Pancreas (tissue), 10 donors: ENCODE measurements at regions not wholly inside any gene's neighbourhood (a gene's known extent, or its start where the extent isn't known, plus 50 kb on each side); places are given as distances from the start of the nearest gene placed in this dataset.

Experiments used
- ATAC-seq, 4 donors: fragments of 200-7000 bp; cut with Tn5 transposase; one replicate each; pipeline versions ENCODE4 v1.8.0 to v1.9.1; 2020; ENCODE audit warnings: mild to moderate bottlenecking in 4 of 4, moderate library complexity in 4 of 4
- DNase-seq, 6 donors: peaks; one replicate each; pipeline ENCODE4 v3.0.0-alpha.2; 2020
- FAIRE-seq: peaks from 2 replicates; lab custom pipeline; 2012; peaks lifted over from hg19 to GRCh38; lab: Jason Lieb, UNC
- H3K27ac ChIP-seq, 4 donors: fragments of 200-600 bp; sonication (generic); 1 replicate in 3 of 4; 2 replicates in 1 of 4; pipeline versions ENCODE4 v1.5.0 to v1.8.0; 2020
- H3K27me3 ChIP-seq, 4 donors: fragments of 200-600 bp; one replicate each; pipeline ENCODE4 v1.8.0; 2021
- H3K36me3 ChIP-seq, 3 donors: fragments of 200-600 bp; sonication (generic) in 1 of 3; one replicate each; pipeline versions ENCODE4 v1.5.0 to v1.8.0; 2020 to 2021
- H3K4me1 ChIP-seq, 3 donors: fragments of 200-600 bp; one replicate each; pipeline ENCODE4 v1.8.0; 2021
- H3K4me3 ChIP-seq, 4 donors: fragments of 200-600 bp; sonication (generic) in 2 of 4; one replicate each; pipeline versions ENCODE4 v1.5.0 to v1.8.0; 2020 to 2021
- H3K9me3 ChIP-seq, 4 donors: fragments of 200-600 bp; one replicate each; pipeline ENCODE4 v1.8.0; 2021
- WGBS, 2 donors: extraction: QIAGEN DNeasy Blood & Tissue Kit; methylation state at CpG; one replicate each; pipeline ENCODE4 v1.1.7; 2013; 5-methylcytosine and 5-hydroxymethylcytosine counted together
- intact Hi-C, 3 donors: fragments of 100-400 bp; cut with DNase I; formaldehyde crosslinking; loops; one replicate each; pipeline versions ENCODE4 v1.11.1 to v1.14.2; 2022
- TF ChIP-seq, protein P1 (sequence below), 4 donors: fragments of 200-600 bp; sonication (generic) in 3 of 4; IDR thresholded peaks; one replicate each; pipeline versions ENCODE4 v1.5.0 to v1.8.0; 2021; ENCODE audit warnings: antibody characterized with exemption in 4 of 4
- donor health status: healthy with polysubstance abuse.
- donor health status: DM: no; HTN: no; CAD: no; lungs with moderate emphysema.
- donor health status: DM: no; HTN: no; CAD: no.
- donor health status: control.
- donor health status: control.
- donor health status: Bipolar disorder and iron deficiency.
- donor health status: DM: yes; HTN: yes; CAD: no.
- donor health status: DM: no; HTN: no; CAD: no.
- donor health status: DM: no; HTN: no; CAD: no.
- donor health status: DM: yes; HTN: yes; CAD: no.

- no peaks in the 10 kb centered on the region for H3K4me1 ChIP-seq
- intact Hi-C loops, result no loop called here
- H3K27ac ChIP-seq, result no peak overlapping the region
- DNase-seq (no peak), FAIRE-seq (no peak), ATAC-seq (no peak)
- H3K36me3 ChIP-seq, result no peaks in the 10 kb centered on the region
- H3K4me3 ChIP-seq, result no peak overlapping the region
- WGBS, 2 donors, result 72 to 80% methylated on average over 4 of the region's 4 CpGs
- no peaks in the 10 kb centered on the region for H3K9me3 ChIP-seq
- TF ChIP-seq, protein P1, sequence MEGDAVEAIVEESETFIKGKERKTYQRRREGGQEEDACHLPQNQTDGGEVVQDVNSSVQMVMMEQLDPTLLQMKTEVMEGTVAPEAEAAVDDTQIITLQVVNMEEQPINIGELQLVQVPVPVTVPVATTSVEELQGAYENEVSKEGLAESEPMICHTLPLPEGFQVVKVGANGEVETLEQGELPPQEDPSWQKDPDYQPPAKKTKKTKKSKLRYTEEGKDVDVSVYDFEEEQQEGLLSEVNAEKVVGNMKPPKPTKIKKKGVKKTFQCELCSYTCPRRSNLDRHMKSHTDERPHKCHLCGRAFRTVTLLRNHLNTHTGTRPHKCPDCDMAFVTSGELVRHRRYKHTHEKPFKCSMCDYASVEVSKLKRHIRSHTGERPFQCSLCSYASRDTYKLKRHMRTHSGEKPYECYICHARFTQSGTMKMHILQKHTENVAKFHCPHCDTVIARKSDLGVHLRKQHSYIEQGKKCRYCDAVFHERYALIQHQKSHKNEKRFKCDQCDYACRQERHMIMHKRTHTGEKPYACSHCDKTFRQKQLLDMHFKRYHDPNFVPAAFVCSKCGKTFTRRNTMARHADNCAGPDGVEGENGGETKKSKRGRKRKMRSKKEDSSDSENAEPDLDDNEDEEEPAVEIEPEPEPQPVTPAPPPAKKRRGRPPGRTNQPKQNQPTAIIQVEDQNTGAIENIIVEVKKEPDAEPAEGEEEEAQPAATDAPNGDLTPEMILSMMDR (IDR thresholded peaks at IDR 0.05), result no peak
- no peaks in the 10 kb centered on the region for H3K27me3 ChIP-seq
These were observed 232.5 kb downstream of the RAB38 start for GRCh38 chr11:87942786-87943185.

- H3K36me3 ChIP-seq, result no peaks in the 10 kb centered on the region
- no peak overlapping the region for H3K27ac ChIP-seq
- H3K4me1 ChIP-seq, result no peaks in the 10 kb centered on the region
- WGBS, 2 donors, result 39 to 54% methylated on average over 2 of the region's 2 CpGs
- FAIRE-seq (no peak), ATAC-seq (no peak), DNase-seq (no peak)
- no peak overlapping the region for H3K4me3 ChIP-seq
- no peaks in the 10 kb centered on the region for H3K27me3 ChIP-seq
- TF ChIP-seq, protein P1 (IDR thresholded peaks at IDR 0.05), result no peak
- intact Hi-C loops, result no loop called here
- H3K9me3 ChIP-seq, result no peaks in the 10 kb centered on the region
These were observed 241.1 kb downstream of the RAB38 start for GRCh38 chr11:87934182-87934581.

- Histone ChIP-seq H3K27me3 (no peaks in the 10 kb centered on the region), H3K4me1 (no peaks in the 10 kb centered on the region), H3K4me3 (no peak overlapping the region), H3K27ac (no peak overlapping the region), H3K9me3 (no peaks in the 10 kb centered on the region), H3K36me3 (no peaks in the 10 kb centered on the region)
- no peak for FAIRE-seq
- 72 to 76% methylated on average over 5 of the region's 5 CpGs for WGBS, 2 donors
- ATAC-seq, result no peak
- intact Hi-C loops, result no loop called here
- TF ChIP-seq, protein P1 (IDR thresholded peaks at IDR 0.05), result no peak
- no peak for DNase-seq
These were observed 248.8 kb downstream of the RAB38 start for GRCh38 chr11:87926250-87926970.

DNA sequence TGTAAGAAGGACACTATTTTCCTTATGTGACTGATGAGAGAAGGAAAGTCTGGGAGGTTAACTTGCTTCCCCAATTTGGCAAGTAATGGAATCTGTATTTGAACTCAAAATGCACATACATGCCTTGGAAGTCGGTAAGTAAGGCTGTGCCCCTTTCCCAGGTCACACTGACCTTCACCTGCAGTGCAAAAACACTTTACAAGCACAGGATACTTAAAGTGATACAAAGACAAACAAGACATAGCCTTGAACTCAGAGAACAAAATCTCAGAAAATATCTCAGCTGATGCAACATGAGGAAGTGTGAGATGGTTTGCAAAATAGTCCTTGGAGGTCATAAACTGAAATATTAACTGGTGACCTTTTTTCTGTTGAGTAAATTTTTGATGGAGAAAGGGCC is 251.1 kb downstream of the RAB38 start:
- ATAC-seq (no peak), FAIRE-seq (no peak), DNase-seq (no peak)
- Histone ChIP-seq H3K4me3 (no peak overlapping the region), H3K36me3 (no peaks in the 10 kb centered on the region), H3K27me3 (no peaks in the 10 kb centered on the region), H3K9me3 (no peaks in the 10 kb centered on the region), H3K27ac (no peak overlapping the region), H3K4me1 (no peaks in the 10 kb centered on the region)
- TF ChIP-seq, protein P1 (IDR thresholded peaks at IDR 0.05), result no peak
- WGBS, 2 donors, result 18 to 33% methylated on average over 1 of the region's 1 CpG
- intact Hi-C loops, result no loop called here

- no peaks in the 10 kb centered on the region for H3K27me3 ChIP-seq
- FAIRE-seq (no peak), ATAC-seq (no peak), DNase-seq (no peak)
- H3K4me3 ChIP-seq, result no peak overlapping the region
- intact Hi-C loops, result no loop called here
- H3K4me1 ChIP-seq, result no peaks in the 10 kb centered on the region
- no peak overlapping the region for H3K27ac ChIP-seq
- TF ChIP-seq, protein P1 (IDR thresholded peaks at IDR 0.05), result no peak
- no peaks in the 10 kb centered on the region for H3K36me3 ChIP-seq
- H3K9me3 ChIP-seq, result no peaks in the 10 kb centered on the region
- 74 to 95% methylated on average over 3 of the region's 3 CpGs for WGBS, 2 donors
These were observed 258.1 kb downstream of the RAB38 start for GRCh38 chr11:87917111-87917510.
